ENCODE measurements at regions not wholly inside any gene's neighbourhood (a gene's known extent, or its start where the extent isn't known, plus 50 kb on each side); places are given as distances from the start of the nearest gene placed in this dataset.
A peak's percentile ranks its signal among the peaks of the same experiment; 100 is the strongest.

- no peak for TF ChIP-seq CTCF (IDR thresholded peaks at IDR 0.05; ENCODE audit: poor library complexity, severe bottlenecking)
- Histone ChIP-seq H3K36me3 (ENCODE audit: low read depth) (no peaks in the 10 kb centered on the region), H3K27ac (ENCODE audit: poor library complexity, severe bottlenecking) (no peak overlapping the region), H3K4me3 (ENCODE audit: severe bottlenecking) (no peak overlapping the region), H3K9me3 (ENCODE audit: severe bottlenecking) (no peaks in the 10 kb centered on the region), H3K27me3 (ENCODE audit: insufficient read depth, poor library complexity, severe bottlenecking) (peaks cover 3% of the 10 kb centered on the region), H3K4me1 (ENCODE audit: insufficient read depth, poor library complexity, severe bottlenecking) (peaks cover 7% of the 10 kb centered on the region)
- DNase-seq (ENCODE audit: low spot score) (no peak), ATAC-seq (ENCODE audit: low read depth) (no peak)
These were observed 210.1 kb downstream of the DEPDC1B start for GRCh38 chr5:60489856-60490255.

DNA sequence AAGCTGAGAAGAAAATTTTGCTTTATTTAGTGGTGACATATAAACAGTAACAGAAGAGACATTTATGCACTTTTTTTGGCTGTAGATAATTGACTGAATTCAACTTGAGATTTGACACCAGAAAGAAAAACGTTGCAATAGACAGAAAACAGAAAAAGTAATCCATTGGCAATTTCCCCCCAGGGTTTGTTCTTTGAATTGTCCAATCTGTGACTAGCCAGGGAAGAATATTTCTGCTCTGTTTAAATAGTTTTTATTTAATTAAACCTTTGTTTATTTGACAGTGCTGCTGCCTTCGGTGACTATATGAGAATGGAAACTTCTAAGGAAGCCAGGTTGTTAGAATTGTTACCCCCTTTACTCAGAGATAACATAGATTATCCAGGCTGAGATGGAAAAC, 210.6 kb downstream of the DEPDC1B start:
- Histone ChIP-seq H3K27me3 (ENCODE audit: insufficient read depth, poor library complexity, severe bottlenecking) (peaks cover 3% of the 10 kb centered on the region), H3K36me3 (ENCODE audit: low read depth) (no peaks in the 10 kb centered on the region), H3K4me1 (ENCODE audit: insufficient read depth, poor library complexity, severe bottlenecking) (peaks cover 7% of the 10 kb centered on the region), H3K9me3 (ENCODE audit: severe bottlenecking) (no peaks in the 10 kb centered on the region), H3K4me3 (ENCODE audit: severe bottlenecking) (no peak overlapping the region), H3K27ac (ENCODE audit: poor library complexity, severe bottlenecking) (no peak overlapping the region)
- ATAC-seq (ENCODE audit: low read depth) (no peak), DNase-seq (ENCODE audit: low spot score) (no peak)
- TF ChIP-seq CTCF (IDR thresholded peaks at IDR 0.05; ENCODE audit: poor library complexity, severe bottlenecking), result no peak

- H3K36me3 ChIP-seq (ENCODE audit: low read depth), result no peaks in the 10 kb centered on the region
- no peak overlapping the region for H3K27ac ChIP-seq (ENCODE audit: poor library complexity, severe bottlenecking)
- H3K9me3 ChIP-seq (ENCODE audit: severe bottlenecking), result no peaks in the 10 kb centered on the region
- H3K4me1 ChIP-seq (ENCODE audit: insufficient read depth, poor library complexity, severe bottlenecking), result peaks cover 7% of the 10 kb centered on the region
- TF ChIP-seq CTCF (IDR thresholded peaks at IDR 0.05; ENCODE audit: poor library complexity, severe bottlenecking), result no peak
- peaks cover 3% of the 10 kb centered on the region for H3K27me3 ChIP-seq (ENCODE audit: insufficient read depth, poor library complexity, severe bottlenecking)
- DNase-seq (ENCODE audit: low spot score), result no peak
- ATAC-seq (ENCODE audit: low read depth), result no peak
- H3K4me3 ChIP-seq (ENCODE audit: severe bottlenecking), result peak overlapping the region; percentile 0
These were observed 211.4 kb downstream of the DEPDC1B start for GRCh38 chr5:60488466-60489130.

GRCh38 chr5:60487885-60488442, 212.0 kb downstream of the DEPDC1B start:
- peaks cover 7% of the 10 kb centered on the region for H3K4me1 ChIP-seq (ENCODE audit: insufficient read depth, poor library complexity, severe bottlenecking)
- no peak for DNase-seq (ENCODE audit: low spot score)
- no peak overlapping the region for H3K27ac ChIP-seq (ENCODE audit: poor library complexity, severe bottlenecking)
- TF ChIP-seq CTCF (IDR thresholded peaks at IDR 0.05; ENCODE audit: poor library complexity, severe bottlenecking), result no peak
- H3K36me3 ChIP-seq (ENCODE audit: low read depth), result no peaks in the 10 kb centered on the region
- H3K4me3 ChIP-seq (ENCODE audit: severe bottlenecking), result peak overlapping the region; percentile 0
- H3K27me3 ChIP-seq (ENCODE audit: insufficient read depth, poor library complexity, severe bottlenecking), result peaks cover 3% of the 10 kb centered on the region
- peak; percentile 65 for ATAC-seq (ENCODE audit: low read depth)
- H3K9me3 ChIP-seq (ENCODE audit: severe bottlenecking), result no peaks in the 10 kb centered on the region

- Histone ChIP-seq H3K36me3 (ENCODE audit: low read depth) (no peaks in the 10 kb centered on the region), H3K4me3 (ENCODE audit: severe bottlenecking) (no peak overlapping the region), H3K4me1 (ENCODE audit: insufficient read depth, poor library complexity, severe bottlenecking) (peaks cover 7% of the 10 kb centered on the region), H3K27ac (ENCODE audit: poor library complexity, severe bottlenecking) (no peak overlapping the region), H3K27me3 (ENCODE audit: insufficient read depth, poor library complexity, severe bottlenecking) (peaks cover 3% of the 10 kb centered on the region), H3K9me3 (ENCODE audit: severe bottlenecking) (no peaks in the 10 kb centered on the region)
- no peak for DNase-seq (ENCODE audit: low spot score)
- peak; percentile 43 for ATAC-seq (ENCODE audit: low read depth)
- TF ChIP-seq CTCF (IDR thresholded peaks at IDR 0.05; ENCODE audit: poor library complexity, severe bottlenecking), result no peak
These were observed 212.5 kb downstream of the DEPDC1B start for GRCh38 chr5:60487476-60487875.

All from RWPE2 (cell line).